ENCODE measurements at regions not wholly inside any gene's neighbourhood (a gene's known extent, or its start where the extent isn't known, plus 50 kb on each side); places are given as distances from the start of the nearest gene placed in this dataset.

- Histone ChIP-seq H3K4me3 (ENCODE audit: low read depth, low read length) (no peak overlapping the region), H3K27me3 (ENCODE audit: control insufficient read depth, insufficient read depth, low read length) (no peaks in the 10 kb centered on the region), H3K36me3 (ENCODE audit: control insufficient read depth, insufficient read depth, low read length) (no peaks in the 10 kb centered on the region)
- FAIRE-seq = no peak
- no peak for TF ChIP-seq CTCF (IDR thresholded peaks at IDR 0.05; ENCODE audit: insufficient read depth, low read length, severe bottlenecking)
- DNase-seq (ENCODE audit: low read depth) = no peak
These were observed 208.6 kb upstream of the DEPDC1 start for GRCh38 chr1:68705466-68705865.

GRCh38 chr1:68706639-68707317 lies 209.9 kb upstream of the DEPDC1 start:
- H3K27me3 ChIP-seq (ENCODE audit: control insufficient read depth, insufficient read depth, low read length) = no peaks in the 10 kb centered on the region
- FAIRE-seq (no peak), DNase-seq (ENCODE audit: low read depth) (no peak)
- H3K36me3 ChIP-seq (ENCODE audit: control insufficient read depth, insufficient read depth, low read length) = no peaks in the 10 kb centered on the region
- H3K4me3 ChIP-seq (ENCODE audit: low read depth, low read length) = no peak overlapping the region
- no peak for TF ChIP-seq CTCF (IDR thresholded peaks at IDR 0.05; ENCODE audit: insufficient read depth, low read length, severe bottlenecking)

GRCh38 chr1:68717330-68717729 lies 220.4 kb upstream of the DEPDC1 start:
- no peak overlapping the region for H3K4me3 ChIP-seq (ENCODE audit: low read depth, low read length)
- TF ChIP-seq CTCF (IDR thresholded peaks at IDR 0.05; ENCODE audit: insufficient read depth, low read length, severe bottlenecking) = no peak
- no peak for DNase-seq (ENCODE audit: low read depth)
- H3K27me3 ChIP-seq (ENCODE audit: control insufficient read depth, insufficient read depth, low read length) = no peaks in the 10 kb centered on the region
- H3K36me3 ChIP-seq (ENCODE audit: control insufficient read depth, insufficient read depth, low read length) = no peaks in the 10 kb centered on the region
- FAIRE-seq = no peak

- no peaks in the 10 kb centered on the region for H3K27me3 ChIP-seq (ENCODE audit: control insufficient read depth, insufficient read depth, low read length)
These were observed 223.6 kb upstream of the DEPDC1 start for GRCh38 chr1:68720476-68720875.

GRCh38 chr1:68723791-68724190 lies 226.9 kb upstream of the DEPDC1 start:
- no peak overlapping the region for H3K4me3 ChIP-seq (ENCODE audit: low read depth, low read length)
- DNase-seq (ENCODE audit: low read depth) (peak; percentile 5), FAIRE-seq (no peak)
- no peaks in the 10 kb centered on the region for H3K36me3 ChIP-seq (ENCODE audit: control insufficient read depth, insufficient read depth, low read length)
- no peak for TF ChIP-seq CTCF (IDR thresholded peaks at IDR 0.05; ENCODE audit: insufficient read depth, low read length, severe bottlenecking)
- no peaks in the 10 kb centered on the region for H3K27me3 ChIP-seq (ENCODE audit: control insufficient read depth, insufficient read depth, low read length)

More at GRCh38 chr1:68720476-68720875, 223.6 kb upstream of the DEPDC1 start:
- DNase-seq (ENCODE audit: low read depth) = no peak
- Histone ChIP-seq H3K4me3 (ENCODE audit: low read depth, low read length) (no peak overlapping the region), H3K36me3 (ENCODE audit: control insufficient read depth, insufficient read depth, low read length) (no peaks in the 10 kb centered on the region)
- TF ChIP-seq CTCF (IDR thresholded peaks at IDR 0.05; ENCODE audit: insufficient read depth, low read length, severe bottlenecking) = no peak
- FAIRE-seq = no peak
